Liver (tissue), 8 donors: ENCODE measurements at regions not wholly inside any gene's neighbourhood (a gene's known extent, or its start where the extent isn't known, plus 50 kb on each side); places are given as distances from the start of the nearest gene placed in this dataset.

Experiments
- DNase-seq: peaks from one replicate; pipeline ENCODE4 v3.0.0-alpha.2; 2017; ENCODE audit warnings: low spot score
- H3K27ac ChIP-seq, 2 donors: one replicate each; pipeline ENCODE4 v1.7.0; 2013; ENCODE audit warnings: inconsistent platforms in 2 of 2, low read length in 2 of 2, control low read depth in 1 of 2, low read depth in 1 of 2, mild to moderate bottlenecking in 1 of 2
- H3K27me3 ChIP-seq, 4 donors: one replicate each; pipeline versions ENCODE4 v1.6.1 to v1.7.0; 2013; ENCODE audit warnings: low read length in 3 of 4, inconsistent platforms in 1 of 4, mild to moderate bottlenecking in 1 of 4, moderate library complexity in 1 of 4; ENCODE audit not compliant: control insufficient read depth in 4 of 4, insufficient read depth in 4 of 4
- H3K36me3 ChIP-seq, 4 donors: one replicate each; pipeline versions ENCODE4 v1.6.1 to v1.7.0; 2013; ENCODE audit warnings: low read length in 3 of 4, mild to moderate bottlenecking in 3 of 4, low read depth in 1 of 4, moderate library complexity in 1 of 4; ENCODE audit not compliant: control insufficient read depth in 4 of 4, insufficient read depth in 3 of 4
- H3K4me1 ChIP-seq, 4 donors: one replicate each; pipeline versions ENCODE4 v1.6.1 to v1.7.0; 2013; ENCODE audit warnings: low read length in 3 of 4, mild to moderate bottlenecking in 3 of 4, moderate library complexity in 1 of 4; ENCODE audit not compliant: control insufficient read depth in 4 of 4, insufficient read depth in 4 of 4
- H3K4me3 ChIP-seq, 3 donors: one replicate each; pipeline versions ENCODE4 v1.6.1 to v1.7.0; 2013; ENCODE audit warnings: low read length in 3 of 3, control low read depth in 1 of 3, low read depth in 1 of 3, mild to moderate bottlenecking in 1 of 3
- H3K9ac ChIP-seq, 2 donors: one replicate each; pipeline ENCODE4 v1.7.0; 2013; ENCODE audit warnings: low read length in 2 of 2, mild to moderate bottlenecking in 2 of 2, moderate library complexity in 2 of 2, control low read depth in 1 of 2, low read depth in 1 of 2
- H3K9me3 ChIP-seq, 4 donors: one replicate each; pipeline versions ENCODE4 v1.6.1 to v1.7.0; 2013; ENCODE audit warnings: low read length in 3 of 4; ENCODE audit not compliant: control insufficient read depth in 4 of 4
- EGR1 ChIP-seq, 2 donors: IDR thresholded peaks; 2 replicates each; pipeline ENCODE4 v1.6.1; 2016 to 2018; ENCODE audit warnings: antibody characterized with exemption in 2 of 2, low read depth in 2 of 2
- FOXA1 ChIP-seq: IDR thresholded peaks from 2 replicates; pipeline ENCODE4 v1.6.1; 2016; ENCODE audit warnings: antibody characterized with exemption
- FOXA2 ChIP-seq: IDR thresholded peaks from 2 replicates; pipeline ENCODE4 v1.6.1; 2016; ENCODE audit warnings: antibody characterized with exemption
- HNF4A ChIP-seq, 2 donors: conservative IDR thresholded peaks; 2 replicates each; pipeline ENCODE4 v1.6.1; 2016; ENCODE audit warnings: antibody characterized with exemption in 2 of 2, mild to moderate bottlenecking in 2 of 2
- HNF4G ChIP-seq: IDR thresholded peaks from 2 replicates; pipeline ENCODE4 v1.6.1; 2016; ENCODE audit warnings: antibody characterized with exemption
- JUND ChIP-seq, 2 donors: IDR thresholded peaks; 2 replicates each; pipeline ENCODE4 v1.6.1; 2016; ENCODE audit warnings: antibody characterized with exemption in 2 of 2
- RAD21 ChIP-seq, 2 donors: IDR thresholded peaks; 2 replicates each; pipeline ENCODE4 v1.6.1; 2016; ENCODE audit warnings: antibody characterized with exemption in 2 of 2, mild to moderate bottlenecking in 2 of 2
- RXRA ChIP-seq, 2 donors: IDR thresholded peaks; 2 replicates each; pipeline ENCODE4 v1.6.1; 2017 to 2018; ENCODE audit warnings: antibody characterized with exemption in 2 of 2, mild to moderate bottlenecking in 1 of 2
- SP1 ChIP-seq: IDR thresholded peaks from 2 replicates; pipeline ENCODE4 v1.6.1; 2018; ENCODE audit warnings: antibody characterized with exemption, mild to moderate bottlenecking
- TAF1 ChIP-seq: conservative IDR thresholded peaks from 2 replicates; pipeline ENCODE4 v1.6.1; 2016; ENCODE audit warnings: antibody characterized with exemption, mild to moderate bottlenecking
- YY1 ChIP-seq: IDR thresholded peaks from 2 replicates; pipeline ENCODE4 v1.6.1; 2016; ENCODE audit warnings: antibody characterized with exemption, mild to moderate bottlenecking
- WGBS: extraction: QIAGEN DNeasy Blood & Tissue Kit; methylation state at CpG from one replicate; pipeline ENCODE4 v1.1.7; 2013; 5-methylcytosine and 5-hydroxymethylcytosine counted together
- TF ChIP-seq, protein P1 (sequence below): IDR thresholded peaks from 2 replicates; pipeline ENCODE4 v1.6.1; 2016; ENCODE audit warnings: antibody characterized with exemption
- TF ChIP-seq, protein P2 (sequence below): IDR thresholded peaks from 2 replicates; pipeline ENCODE4 v1.6.1; 2016; ENCODE audit warnings: antibody characterized with exemption, mild to moderate bottlenecking
- TF ChIP-seq, protein P3 (sequence below): IDR thresholded peaks from 2 replicates; pipeline ENCODE4 v1.6.1; 2016; ENCODE audit warnings: antibody characterized with exemption
- TF ChIP-seq, protein P4 (sequence below): fragments of 150-350 bp; IDR thresholded peaks from 2 replicates; pipeline ENCODE4 v1.5.1; 2017; ENCODE audit warnings: improper control_type of control experiment, low read depth, low read length; ENCODE audit not compliant: missing input control
- TF ChIP-seq, protein P5 (sequence below): IDR thresholded peaks from 2 replicates; pipeline ENCODE4 v1.6.1; 2016; ENCODE audit warnings: antibody characterized with exemption
- donor health status: healthy.
- donor health status: healthy.
- donor health status: healthy.
- donor health status: healthy.
- donor health status: healthy.

DNA sequence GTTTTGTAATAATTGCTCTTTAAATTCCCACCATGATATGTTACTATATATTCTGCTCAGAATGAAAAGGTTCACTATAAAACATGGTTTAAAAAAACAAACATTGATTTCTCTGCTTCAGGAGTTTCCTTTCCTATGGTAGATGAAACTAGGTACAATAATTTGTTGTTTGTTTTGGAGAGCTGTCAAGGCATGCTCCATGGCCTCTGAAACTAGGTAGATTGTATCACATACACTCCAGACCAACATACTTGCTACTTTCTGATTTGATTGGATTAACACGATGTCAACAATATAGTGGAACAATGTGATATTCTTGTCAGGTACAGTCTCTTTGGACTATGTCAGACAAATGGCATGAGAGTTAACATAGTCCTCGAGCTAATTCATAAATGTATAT, 452.7 kb upstream of the CDH9 start:
- 62% methylated on average over 2 of the region's 2 CpGs for WGBS
- Histone ChIP-seq H3K27me3 (no peaks in the 10 kb centered on the region), H3K4me3 (no peak overlapping the region), H3K36me3 (no peaks in the 10 kb centered on the region), H3K9ac (no peak overlapping the region), H3K4me1 (no peaks in the 10 kb centered on the region), H3K27ac (no peak overlapping the region), H3K9me3 (peaks cover 0 to 1% (median 0%) of the 10 kb centered on the region in 4 donors)
- TF ChIP-seq RAD21 (IDR thresholded peaks at IDR 0.05): no peak
- TF ChIP-seq, protein P1, sequence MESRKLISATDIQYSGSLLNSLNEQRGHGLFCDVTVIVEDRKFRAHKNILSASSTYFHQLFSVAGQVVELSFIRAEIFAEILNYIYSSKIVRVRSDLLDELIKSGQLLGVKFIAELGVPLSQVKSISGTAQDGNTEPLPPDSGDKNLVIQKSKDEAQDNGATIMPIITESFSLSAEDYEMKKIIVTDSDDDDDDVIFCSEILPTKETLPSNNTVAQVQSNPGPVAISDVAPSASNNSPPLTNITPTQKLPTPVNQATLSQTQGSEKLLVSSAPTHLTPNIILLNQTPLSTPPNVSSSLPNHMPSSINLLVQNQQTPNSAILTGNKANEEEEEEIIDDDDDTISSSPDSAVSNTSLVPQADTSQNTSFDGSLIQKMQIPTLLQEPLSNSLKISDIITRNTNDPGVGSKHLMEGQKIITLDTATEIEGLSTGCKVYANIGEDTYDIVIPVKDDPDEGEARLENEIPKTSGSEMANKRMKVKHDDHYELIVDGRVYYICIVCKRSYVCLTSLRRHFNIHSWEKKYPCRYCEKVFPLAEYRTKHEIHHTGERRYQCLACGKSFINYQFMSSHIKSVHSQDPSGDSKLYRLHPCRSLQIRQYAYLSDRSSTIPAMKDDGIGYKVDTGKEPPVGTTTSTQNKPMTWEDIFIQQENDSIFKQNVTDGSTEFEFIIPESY: no peak
- no peak for TF ChIP-seq HNF4A (conservative IDR thresholded peaks at IDR 0.05)
- no peak for DNase-seq

- no peak for DNase-seq
Measured at GRCh38 chr5:27489701-27490100, 451.3 kb upstream of the CDH9 start.

More at GRCh38 chr5:27489701-27490100, 451.3 kb upstream of the CDH9 start:
- Histone ChIP-seq H3K4me3 (no peak overlapping the region), H3K27ac (no peak overlapping the region), H3K36me3 (no peaks in the 10 kb centered on the region), H3K4me1 (no peaks in the 10 kb centered on the region), H3K9ac (no peak overlapping the region), H3K9me3 (peaks cover 0 to 1% (median 0%) of the 10 kb centered on the region in 4 donors), H3K27me3 (no peaks in the 10 kb centered on the region)
- TF ChIP-seq EGR1 (IDR thresholded peaks at IDR 0.05; ENCODE audit: low read depth in 2 of 2) (no peak), HNF4G (no peak), TAF1 (no peak), RAD21 (IDR thresholded peaks at IDR 0.05) (no peak), HNF4A (conservative IDR thresholded peaks at IDR 0.05) (no peak), FOXA1 (no peak), SP1 (no peak), RXRA (IDR thresholded peaks at IDR 0.05) (no peak), FOXA2 (no peak), JUND (IDR thresholded peaks at IDR 0.05) (no peak), YY1 (no peak)
- TF ChIP-seq, protein P1: no peak
- TF ChIP-seq, protein P2, sequence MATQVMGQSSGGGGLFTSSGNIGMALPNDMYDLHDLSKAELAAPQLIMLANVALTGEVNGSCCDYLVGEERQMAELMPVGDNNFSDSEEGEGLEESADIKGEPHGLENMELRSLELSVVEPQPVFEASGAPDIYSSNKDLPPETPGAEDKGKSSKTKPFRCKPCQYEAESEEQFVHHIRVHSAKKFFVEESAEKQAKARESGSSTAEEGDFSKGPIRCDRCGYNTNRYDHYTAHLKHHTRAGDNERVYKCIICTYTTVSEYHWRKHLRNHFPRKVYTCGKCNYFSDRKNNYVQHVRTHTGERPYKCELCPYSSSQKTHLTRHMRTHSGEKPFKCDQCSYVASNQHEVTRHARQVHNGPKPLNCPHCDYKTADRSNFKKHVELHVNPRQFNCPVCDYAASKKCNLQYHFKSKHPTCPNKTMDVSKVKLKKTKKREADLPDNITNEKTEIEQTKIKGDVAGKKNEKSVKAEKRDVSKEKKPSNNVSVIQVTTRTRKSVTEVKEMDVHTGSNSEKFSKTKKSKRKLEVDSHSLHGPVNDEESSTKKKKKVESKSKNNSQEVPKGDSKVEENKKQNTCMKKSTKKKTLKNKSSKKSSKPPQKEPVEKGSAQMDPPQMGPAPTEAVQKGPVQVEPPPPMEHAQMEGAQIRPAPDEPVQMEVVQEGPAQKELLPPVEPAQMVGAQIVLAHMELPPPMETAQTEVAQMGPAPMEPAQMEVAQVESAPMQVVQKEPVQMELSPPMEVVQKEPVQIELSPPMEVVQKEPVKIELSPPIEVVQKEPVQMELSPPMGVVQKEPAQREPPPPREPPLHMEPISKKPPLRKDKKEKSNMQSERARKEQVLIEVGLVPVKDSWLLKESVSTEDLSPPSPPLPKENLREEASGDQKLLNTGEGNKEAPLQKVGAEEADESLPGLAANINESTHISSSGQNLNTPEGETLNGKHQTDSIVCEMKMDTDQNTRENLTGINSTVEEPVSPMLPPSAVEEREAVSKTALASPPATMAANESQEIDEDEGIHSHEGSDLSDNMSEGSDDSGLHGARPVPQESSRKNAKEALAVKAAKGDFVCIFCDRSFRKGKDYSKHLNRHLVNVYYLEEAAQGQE: no peak
- TF ChIP-seq, protein P3, sequence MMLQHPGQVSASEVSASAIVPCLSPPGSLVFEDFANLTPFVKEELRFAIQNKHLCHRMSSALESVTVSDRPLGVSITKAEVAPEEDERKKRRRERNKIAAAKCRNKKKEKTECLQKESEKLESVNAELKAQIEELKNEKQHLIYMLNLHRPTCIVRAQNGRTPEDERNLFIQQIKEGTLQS: no peak
- TF ChIP-seq, protein P4, sequence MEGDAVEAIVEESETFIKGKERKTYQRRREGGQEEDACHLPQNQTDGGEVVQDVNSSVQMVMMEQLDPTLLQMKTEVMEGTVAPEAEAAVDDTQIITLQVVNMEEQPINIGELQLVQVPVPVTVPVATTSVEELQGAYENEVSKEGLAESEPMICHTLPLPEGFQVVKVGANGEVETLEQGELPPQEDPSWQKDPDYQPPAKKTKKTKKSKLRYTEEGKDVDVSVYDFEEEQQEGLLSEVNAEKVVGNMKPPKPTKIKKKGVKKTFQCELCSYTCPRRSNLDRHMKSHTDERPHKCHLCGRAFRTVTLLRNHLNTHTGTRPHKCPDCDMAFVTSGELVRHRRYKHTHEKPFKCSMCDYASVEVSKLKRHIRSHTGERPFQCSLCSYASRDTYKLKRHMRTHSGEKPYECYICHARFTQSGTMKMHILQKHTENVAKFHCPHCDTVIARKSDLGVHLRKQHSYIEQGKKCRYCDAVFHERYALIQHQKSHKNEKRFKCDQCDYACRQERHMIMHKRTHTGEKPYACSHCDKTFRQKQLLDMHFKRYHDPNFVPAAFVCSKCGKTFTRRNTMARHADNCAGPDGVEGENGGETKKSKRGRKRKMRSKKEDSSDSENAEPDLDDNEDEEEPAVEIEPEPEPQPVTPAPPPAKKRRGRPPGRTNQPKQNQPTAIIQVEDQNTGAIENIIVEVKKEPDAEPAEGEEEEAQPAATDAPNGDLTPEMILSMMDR: no peak
- TF ChIP-seq, protein P5, sequence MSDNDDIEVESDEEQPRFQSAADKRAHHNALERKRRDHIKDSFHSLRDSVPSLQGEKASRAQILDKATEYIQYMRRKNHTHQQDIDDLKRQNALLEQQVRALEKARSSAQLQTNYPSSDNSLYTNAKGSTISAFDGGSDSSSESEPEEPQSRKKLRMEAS: no peak
- WGBS: 64% methylated on average over 1 of the region's 1 CpG
